HTR-8/SVneo (cell line): ENCODE measurements at regions not wholly inside any gene's neighbourhood (a gene's known extent, or its start where the extent isn't known, plus 50 kb on each side); places are given as distances from the start of the nearest gene placed in this dataset.
"Not testable (repeated sequence)": the region's sequence is repeated elsewhere in the genome, so short reads cannot be mapped to it uniquely, and the experiment has no call there.

Source experiments
- DNase-seq: peaks from one replicate; pipeline ENCODE4 v3.0.0; 2011; ENCODE audit warnings: low spot score, mixed read lengths; ENCODE audit not compliant: insufficient read length
- FAIRE-seq: peaks from 2 replicates; lab custom pipeline; 2011; peaks lifted over from hg19 to GRCh38; lab: Jason Lieb, UNC

DNA sequence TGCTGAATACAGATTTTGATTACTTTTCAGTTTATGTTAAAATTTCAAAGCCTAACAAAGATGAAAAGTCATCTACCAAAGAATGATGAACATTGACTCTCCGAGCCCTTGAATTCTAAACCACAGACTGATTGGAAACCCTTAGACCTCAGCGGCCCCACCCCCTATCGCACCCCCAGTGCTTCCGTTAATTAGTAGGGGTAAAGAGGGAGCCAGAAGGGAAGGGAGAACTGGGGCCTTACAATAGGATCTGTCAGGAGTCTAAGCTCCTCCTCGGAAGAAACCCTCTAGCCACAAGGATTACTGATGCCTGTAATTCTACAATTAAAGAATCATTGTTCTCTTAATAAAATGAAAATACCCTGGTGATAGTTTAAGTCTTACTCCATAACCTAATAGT is 79.7 kb upstream of the JARID2 start:
- FAIRE-seq (no peak), DNase-seq (no peak)

DNA sequence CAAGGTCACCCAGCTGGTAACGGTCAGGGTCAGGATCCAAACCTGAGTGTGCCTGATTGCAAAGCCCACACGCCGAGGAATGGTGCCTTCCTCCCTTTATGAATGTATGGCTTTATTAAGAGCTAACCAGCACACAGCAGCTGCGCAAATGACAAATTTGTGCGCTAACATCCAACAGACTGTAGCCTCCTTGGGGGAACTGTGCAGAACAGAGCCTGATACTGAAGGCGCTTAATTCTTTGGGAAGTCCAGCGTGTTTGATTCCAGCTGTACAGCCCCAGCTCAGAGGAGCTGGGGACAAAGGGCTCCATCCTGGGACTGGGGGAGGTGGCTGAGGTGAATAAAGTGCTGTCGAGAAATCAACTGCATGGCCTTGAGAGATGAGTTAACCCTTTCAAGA is 75.7 kb upstream of the JARID2 start:
- DNase-seq (no peak), FAIRE-seq (no peak)

GRCh38 chr6:15171026-15171425 is 74.8 kb upstream of the JARID2 start:
- no peak for FAIRE-seq
- no peak for DNase-seq

DNA sequence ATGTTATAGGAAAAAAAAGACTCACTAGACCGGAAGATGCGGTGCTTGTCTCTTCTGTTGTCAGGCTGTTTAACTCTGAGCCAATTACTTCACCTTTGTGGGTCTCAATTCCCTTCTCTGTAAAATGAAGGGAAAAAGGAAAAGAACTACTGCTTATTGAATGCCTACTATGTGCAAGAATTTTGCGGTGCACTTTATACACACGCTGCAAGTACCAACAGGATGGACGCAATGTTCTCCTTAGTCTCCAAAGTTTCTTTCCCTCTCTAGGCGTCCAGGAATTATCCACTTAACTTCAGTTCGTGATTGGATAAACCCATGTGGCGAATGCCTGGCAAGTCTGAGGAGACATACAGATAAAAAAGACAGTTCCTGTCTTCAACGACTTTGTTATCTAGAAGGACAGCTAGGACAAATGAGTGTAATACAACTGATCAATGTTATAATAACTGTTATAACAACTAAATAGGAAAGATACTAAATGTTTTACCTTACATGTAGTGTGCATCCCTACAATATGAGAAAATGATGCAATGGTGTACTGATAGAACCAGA is 69.0 kb upstream of the JARID2 start:
- FAIRE-seq (no peak), DNase-seq (no peak)

GRCh38 chr6:15183979-15184378 is 61.9 kb upstream of the JARID2 start:
- DNase-seq (no peak), FAIRE-seq (no peak)

- FAIRE-seq = no peak
- no peak for DNase-seq
Measured at GRCh38 chr6:15184441-15184861, 61.4 kb upstream of the JARID2 start.

GRCh38 chr6:15185111-15185510 is 60.8 kb upstream of the JARID2 start:
- not testable (repeated sequence) for DNase-seq, FAIRE-seq

- not testable (repeated sequence) for DNase-seq, FAIRE-seq
Measured at GRCh38 chr6:15193451-15193850, 52.4 kb upstream of the JARID2 start.

DNA sequence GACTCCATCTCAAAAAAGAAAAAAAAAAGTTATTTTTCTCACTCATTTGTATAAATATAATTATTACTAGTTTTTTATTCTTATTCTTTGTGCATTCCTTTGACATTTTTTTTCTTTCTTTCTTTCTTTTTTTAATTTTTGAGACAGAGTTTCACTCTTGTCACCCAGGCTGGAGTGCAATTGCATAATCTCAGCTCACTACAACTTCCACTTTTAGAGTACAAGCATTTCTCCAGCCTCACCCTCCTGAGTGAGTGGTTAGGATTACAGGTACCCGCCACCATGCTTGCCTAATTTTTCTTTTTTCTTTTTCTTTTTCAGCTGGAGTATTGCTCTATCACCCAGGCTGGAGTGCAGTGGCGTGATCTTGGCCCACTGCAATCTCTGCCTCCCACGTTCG is 51.4 kb upstream of the JARID2 start:
- DNase-seq = no peak
- no peak for FAIRE-seq
